Middle frontal gyrus (tissue), 1 donor: ENCODE measurements at regions not wholly inside any gene's neighbourhood (a gene's known extent, or its start where the extent isn't known, plus 50 kb on each side); places are given as distances from the start of the nearest gene placed in this dataset.

ENCODE experiments used
- DNase-seq: peaks from one replicate; pipeline ENCODE4 v3.0.0-alpha.2; 2015; ENCODE audit warnings: low spot score; ENCODE audit errors: extremely low spot score

- no peak for DNase-seq
Observed at GRCh38 chr2:8615576-8616281, 66.1 kb upstream of the ID2 start.

- no peak for DNase-seq
Observed at GRCh38 chr2:8617048-8617447, 64.8 kb upstream of the ID2 start.

GRCh38 chr2:8617590-8617989 lies 64.3 kb upstream of the ID2 start:
- DNase-seq = no peak

GRCh38 chr2:8619071-8619470 lies 62.8 kb upstream of the ID2 start:
- no peak for DNase-seq

GRCh38 chr2:8620611-8621382 lies 61.1 kb upstream of the ID2 start:
- DNase-seq = no peak

GRCh38 chr2:8622199-8622911 lies 59.5 kb upstream of the ID2 start:
- DNase-seq = no peak

- no peak for DNase-seq
Observed at GRCh38 chr2:8622924-8623465, 58.9 kb upstream of the ID2 start.

GRCh38 chr2:8623576-8623957 lies 58.3 kb upstream of the ID2 start:
- DNase-seq = no peak

GRCh38 chr2:8623958-8624591 lies 57.8 kb upstream of the ID2 start:
- DNase-seq = no peak

- no peak for DNase-seq
Observed at GRCh38 chr2:8624855-8625398, 56.9 kb upstream of the ID2 start.

GRCh38 chr2:8625399-8626300 lies 56.2 kb upstream of the ID2 start:
- DNase-seq = no peak

GRCh38 chr2:8626572-8626971 lies 55.3 kb upstream of the ID2 start:
- no peak for DNase-seq

- no peak for DNase-seq
Observed at GRCh38 chr2:8627019-8627691, 54.7 kb upstream of the ID2 start.

GRCh38 chr2:8627692-8628085 lies 54.2 kb upstream of the ID2 start:
- DNase-seq = no peak

- no peak for DNase-seq
Observed at GRCh38 chr2:8628179-8628865, 53.5 kb upstream of the ID2 start.

- DNase-seq = no peak
Observed at GRCh38 chr2:8628866-8629209, 53.0 kb upstream of the ID2 start.

GRCh38 chr2:8629402-8629801 lies 52.5 kb upstream of the ID2 start:
- DNase-seq = no peak

GRCh38 chr2:8630676-8631464 lies 51.0 kb upstream of the ID2 start:
- no peak for DNase-seq
